WTC11 (cell line): ENCODE measurements at regions not wholly inside any gene's neighbourhood (a gene's known extent, or its start where the extent isn't known, plus 50 kb on each side); places are given as distances from the start of the nearest gene placed in this dataset.

Experiments
- ATAC-seq: fragments of 200-7000 bp; cut with Tn5 transposase; 2 replicates; pipeline ENCODE4 v1.10.0; 2021; ENCODE audit warnings: mild to moderate bottlenecking, moderate library complexity
- CTCF ChIA-PET: fragments of 300-600 bp; sonication (Branson Sonifier 250); formaldehyde crosslinking; loops from one replicate; lab custom pipeline; 2021; ENCODE audit warnings: antibody characterized with exemption; lab: Charles Lee
- POLR2A ChIA-PET: fragments of 350-600 bp; sonication (Branson Sonifier 250); formaldehyde crosslinking; loops from one replicate; lab custom pipeline; 2021; ENCODE audit warnings: antibody characterized with exemption; lab: Charles Lee
- DNase-seq: peaks from one replicate; pipeline ENCODE4 v3.0.0; 2021; ENCODE audit warnings: low spot score
- H3K27ac Mint-ChIP-seq: 2 replicates; pipeline ENCODE4 v1.8.0; 2021; ENCODE audit warnings: mixed read lengths
- H3K27me3 Mint-ChIP-seq: 2 replicates; pipeline ENCODE4 v1.8.0; 2021; ENCODE audit warnings: low read depth, mild to moderate bottlenecking, moderate library complexity, mixed read lengths
- H3K36me3 Mint-ChIP-seq: 2 replicates; pipeline ENCODE4 v1.8.0; 2021; ENCODE audit warnings: mixed read lengths
- H3K4me1 Mint-ChIP-seq: 2 replicates; pipeline ENCODE4 v1.8.0; 2022; ENCODE audit warnings: mixed read lengths
- H3K4me3 Mint-ChIP-seq: 2 replicates; pipeline ENCODE4 v1.8.0; 2021; ENCODE audit warnings: mild to moderate bottlenecking, moderate library complexity, mixed read lengths
- H3K9me3 Mint-ChIP-seq: 2 replicates; pipeline ENCODE4 v1.8.0; 2021; ENCODE audit warnings: mixed read lengths
- EMX1 ChIP-seq: fragments of 250-450 bp; sonication (Bioruptor Pico); IDR thresholded peaks from 2 replicates; pipeline ENCODE4 v1.8.0; 2021; ENCODE audit warnings: mild to moderate bottlenecking
- FOXJ3 ChIP-seq: sonication (generic); formaldehyde crosslinking; IDR thresholded peaks from 2 replicates; pipeline ENCODE4 v1.9.0; 2021; ENCODE audit warnings: missing genetic modification reagents, mild to moderate bottlenecking, borderline replicate concordance
- FOXP1 ChIP-seq: sonication (generic); formaldehyde crosslinking; IDR thresholded peaks from 2 replicates; pipeline ENCODE4 v1.8.0; 2022; ENCODE audit warnings: missing genetic modification reagents, mild to moderate bottlenecking, moderate library complexity, borderline replicate concordance
- GABPB1 ChIP-seq: sonication (generic); formaldehyde crosslinking; IDR thresholded peaks from 2 replicates; pipeline ENCODE4 v1.8.1; 2023; ENCODE audit warnings: mild to moderate bottlenecking, missing genetic modification reagents
- JAZF1 ChIP-seq: fragments of 250-450 bp; sonication (Bioruptor Pico); IDR thresholded peaks from 2 replicates; pipeline ENCODE4 v1.9.0; 2021; ENCODE audit warnings: moderate library complexity, mild to moderate bottlenecking, inconsistent platforms
- NFATC4 ChIP-seq: fragments of 250-450 bp; sonication (Bioruptor Pico); IDR thresholded peaks from 2 replicates; pipeline ENCODE4 v1.9.0; 2021; ENCODE audit warnings: mild to moderate bottlenecking
- NFYB ChIP-seq: sonication (generic); formaldehyde crosslinking; conservative IDR thresholded peaks from 2 replicates; pipeline ENCODE4 v1.8.0; 2022; ENCODE audit warnings: low read depth, missing genetic modification reagents
- SMAD3 ChIP-seq: sonication (generic); formaldehyde crosslinking; IDR thresholded peaks from 2 replicates; pipeline ENCODE4 v1.8.0; 2022; ENCODE audit warnings: missing genetic modification reagents, mild to moderate bottlenecking, borderline replicate concordance
- SMAD4 ChIP-seq: sonication (generic); formaldehyde crosslinking; IDR thresholded peaks from 2 replicates; pipeline ENCODE4 v1.8.0; 2022; ENCODE audit warnings: mild to moderate bottlenecking, missing genetic modification reagents
- TEAD4 ChIP-seq: sonication (generic); formaldehyde crosslinking; IDR thresholded peaks from 2 replicates; pipeline ENCODE4 v1.8.0; 2022; ENCODE audit warnings: mild to moderate bottlenecking, missing genetic modification reagents
- TF ChIP-seq, protein P1 (sequence below): sonication (generic); formaldehyde crosslinking; IDR thresholded peaks from 2 replicates; pipeline ENCODE4 v1.8.1; 2023; ENCODE audit warnings: mild to moderate bottlenecking, missing genetic modification reagents
- TF ChIP-seq, protein P2 (sequence below): sonication (generic); formaldehyde crosslinking; conservative IDR thresholded peaks from 2 replicates; pipeline ENCODE4 v1.8.1; 2023; ENCODE audit warnings: mild to moderate bottlenecking, low read depth, missing genetic modification reagents, moderate library complexity
- TF ChIP-seq, protein P3 (sequence below): sonication (generic); formaldehyde crosslinking; IDR thresholded peaks from 2 replicates; pipeline ENCODE4 v1.8.1; 2023; ENCODE audit warnings: mild to moderate bottlenecking, missing genetic modification reagents
- TF ChIP-seq, protein P4 (sequence below): fragments of 250-450 bp; sonication (Bioruptor Pico); IDR thresholded peaks from 2 replicates; pipeline ENCODE4 v1.9.0; 2021; ENCODE audit warnings: mild to moderate bottlenecking
- TF ChIP-seq, protein P5 (sequence below): sonication (generic); formaldehyde crosslinking; IDR thresholded peaks from 2 replicates; pipeline ENCODE4 v1.8.0; 2022; ENCODE audit warnings: mild to moderate bottlenecking, missing genetic modification reagents
- TF ChIP-seq, protein P6 (sequence below): fragments of 250-450 bp; sonication (Bioruptor Pico); IDR thresholded peaks from 2 replicates; pipeline ENCODE4 v1.9.0; 2021; ENCODE audit warnings: mild to moderate bottlenecking
- TF ChIP-seq, protein P7 (sequence below): fragments of 250-450 bp; sonication (Bioruptor Pico); conservative IDR thresholded peaks from 2 replicates; pipeline ENCODE4 v1.9.0; 2021; ENCODE audit warnings: mild to moderate bottlenecking

DNA sequence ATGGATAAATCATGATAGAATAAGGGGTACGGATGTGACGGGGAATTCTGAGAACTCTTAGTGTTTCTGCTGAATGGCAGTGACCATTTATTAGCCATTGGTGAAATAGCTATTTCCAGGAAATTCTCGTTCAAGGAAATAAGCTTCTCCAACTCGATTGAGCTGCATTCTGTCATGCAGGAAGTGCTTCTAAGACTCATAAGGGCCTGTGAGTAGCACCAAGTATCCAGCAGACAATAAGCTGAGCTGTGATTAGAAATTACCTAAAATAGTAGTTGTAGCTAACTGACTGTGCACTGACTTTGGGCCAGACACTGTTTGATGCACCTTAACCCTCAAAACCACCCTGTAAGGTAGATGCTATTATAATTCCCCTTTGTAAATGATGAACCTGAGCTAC is 107.8 kb upstream of the IRX5 start:
- CTCF ChIA-PET = no interaction called here
- no peaks in the 10 kb centered on the region for H3K27me3 Mint-ChIP-seq
- H3K4me1 Mint-ChIP-seq = peaks cover 7% of the 10 kb centered on the region
- no peak overlapping the region for H3K4me3 Mint-ChIP-seq
- peaks cover 8% of the 10 kb centered on the region; the same call in 1 of the 2 replicates for H3K9me3 Mint-ChIP-seq
- DNase-seq (no peak), ATAC-seq (no peak)
- H3K36me3 Mint-ChIP-seq = peaks cover 3% of the 10 kb centered on the region; the same call in 1 of the 2 replicates
- TF ChIP-seq NFYB (CRISPR knock-in tag) = no peak
- no peak for TF ChIP-seq EMX1
- TF ChIP-seq, protein P1, sequence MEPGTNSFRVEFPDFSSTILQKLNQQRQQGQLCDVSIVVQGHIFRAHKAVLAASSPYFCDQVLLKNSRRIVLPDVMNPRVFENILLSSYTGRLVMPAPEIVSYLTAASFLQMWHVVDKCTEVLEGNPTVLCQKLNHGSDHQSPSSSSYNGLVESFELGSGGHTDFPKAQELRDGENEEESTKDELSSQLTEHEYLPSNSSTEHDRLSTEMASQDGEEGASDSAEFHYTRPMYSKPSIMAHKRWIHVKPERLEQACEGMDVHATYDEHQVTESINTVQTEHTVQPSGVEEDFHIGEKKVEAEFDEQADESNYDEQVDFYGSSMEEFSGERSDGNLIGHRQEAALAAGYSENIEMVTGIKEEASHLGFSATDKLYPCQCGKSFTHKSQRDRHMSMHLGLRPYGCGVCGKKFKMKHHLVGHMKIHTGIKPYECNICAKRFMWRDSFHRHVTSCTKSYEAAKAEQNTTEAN (CRISPR knock-in tag) = no peak
- TF ChIP-seq, protein P2, sequence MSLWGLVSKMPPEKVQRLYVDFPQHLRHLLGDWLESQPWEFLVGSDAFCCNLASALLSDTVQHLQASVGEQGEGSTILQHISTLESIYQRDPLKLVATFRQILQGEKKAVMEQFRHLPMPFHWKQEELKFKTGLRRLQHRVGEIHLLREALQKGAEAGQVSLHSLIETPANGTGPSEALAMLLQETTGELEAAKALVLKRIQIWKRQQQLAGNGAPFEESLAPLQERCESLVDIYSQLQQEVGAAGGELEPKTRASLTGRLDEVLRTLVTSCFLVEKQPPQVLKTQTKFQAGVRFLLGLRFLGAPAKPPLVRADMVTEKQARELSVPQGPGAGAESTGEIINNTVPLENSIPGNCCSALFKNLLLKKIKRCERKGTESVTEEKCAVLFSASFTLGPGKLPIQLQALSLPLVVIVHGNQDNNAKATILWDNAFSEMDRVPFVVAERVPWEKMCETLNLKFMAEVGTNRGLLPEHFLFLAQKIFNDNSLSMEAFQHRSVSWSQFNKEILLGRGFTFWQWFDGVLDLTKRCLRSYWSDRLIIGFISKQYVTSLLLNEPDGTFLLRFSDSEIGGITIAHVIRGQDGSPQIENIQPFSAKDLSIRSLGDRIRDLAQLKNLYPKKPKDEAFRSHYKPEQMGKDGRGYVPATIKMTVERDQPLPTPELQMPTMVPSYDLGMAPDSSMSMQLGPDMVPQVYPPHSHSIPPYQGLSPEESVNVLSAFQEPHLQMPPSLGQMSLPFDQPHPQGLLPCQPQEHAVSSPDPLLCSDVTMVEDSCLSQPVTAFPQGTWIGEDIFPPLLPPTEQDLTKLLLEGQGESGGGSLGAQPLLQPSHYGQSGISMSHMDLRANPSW = no peak
- H3K27ac Mint-ChIP-seq = no peak overlapping the region
- POLR2A ChIA-PET = no interaction called here

DNA sequence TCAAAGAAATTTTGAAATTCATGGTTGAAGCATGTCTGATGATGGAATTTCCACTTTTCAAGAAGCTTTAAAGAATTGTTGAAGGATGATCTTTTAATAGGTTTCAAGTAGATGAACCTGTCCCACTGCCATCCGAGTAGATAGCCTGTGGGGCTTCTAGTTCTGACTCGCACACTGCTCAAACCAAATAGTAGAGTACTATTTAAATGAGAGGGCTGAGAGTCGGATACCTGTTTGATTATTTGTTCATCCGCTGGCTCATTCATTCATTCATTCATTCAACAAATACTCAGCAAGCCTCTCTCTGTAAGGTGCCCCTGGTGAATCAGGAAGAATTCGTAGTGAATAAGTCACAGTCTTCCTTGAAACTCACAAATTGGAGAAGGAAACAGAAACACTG is 108.2 kb upstream of the IRX5 start:
- no peak for DNase-seq
- CTCF ChIA-PET = no interaction called here
- TF ChIP-seq, protein P2 = no peak
- TF ChIP-seq, protein P3, sequence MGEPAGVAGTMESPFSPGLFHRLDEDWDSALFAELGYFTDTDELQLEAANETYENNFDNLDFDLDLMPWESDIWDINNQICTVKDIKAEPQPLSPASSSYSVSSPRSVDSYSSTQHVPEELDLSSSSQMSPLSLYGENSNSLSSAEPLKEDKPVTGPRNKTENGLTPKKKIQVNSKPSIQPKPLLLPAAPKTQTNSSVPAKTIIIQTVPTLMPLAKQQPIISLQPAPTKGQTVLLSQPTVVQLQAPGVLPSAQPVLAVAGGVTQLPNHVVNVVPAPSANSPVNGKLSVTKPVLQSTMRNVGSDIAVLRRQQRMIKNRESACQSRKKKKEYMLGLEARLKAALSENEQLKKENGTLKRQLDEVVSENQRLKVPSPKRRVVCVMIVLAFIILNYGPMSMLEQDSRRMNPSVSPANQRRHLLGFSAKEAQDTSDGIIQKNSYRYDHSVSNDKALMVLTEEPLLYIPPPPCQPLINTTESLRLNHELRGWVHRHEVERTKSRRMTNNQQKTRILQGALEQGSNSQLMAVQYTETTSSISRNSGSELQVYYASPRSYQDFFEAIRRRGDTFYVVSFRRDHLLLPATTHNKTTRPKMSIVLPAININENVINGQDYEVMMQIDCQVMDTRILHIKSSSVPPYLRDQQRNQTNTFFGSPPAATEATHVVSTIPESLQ (CRISPR knock-in tag) = no peak
- TF ChIP-seq SMAD3 (CRISPR knock-in tag) (no peak), TEAD4 (CRISPR knock-in tag) (no peak), FOXP1 (CRISPR knock-in tag) (no peak), GABPB1 (CRISPR knock-in tag) (no peak), FOXJ3 (CRISPR knock-in tag) (no peak), SMAD4 (CRISPR knock-in tag) (no peak), JAZF1 (CRISPR knock-in tag) (no peak), NFATC4 (CRISPR knock-in tag) (no peak)
- TF ChIP-seq, protein P4, sequence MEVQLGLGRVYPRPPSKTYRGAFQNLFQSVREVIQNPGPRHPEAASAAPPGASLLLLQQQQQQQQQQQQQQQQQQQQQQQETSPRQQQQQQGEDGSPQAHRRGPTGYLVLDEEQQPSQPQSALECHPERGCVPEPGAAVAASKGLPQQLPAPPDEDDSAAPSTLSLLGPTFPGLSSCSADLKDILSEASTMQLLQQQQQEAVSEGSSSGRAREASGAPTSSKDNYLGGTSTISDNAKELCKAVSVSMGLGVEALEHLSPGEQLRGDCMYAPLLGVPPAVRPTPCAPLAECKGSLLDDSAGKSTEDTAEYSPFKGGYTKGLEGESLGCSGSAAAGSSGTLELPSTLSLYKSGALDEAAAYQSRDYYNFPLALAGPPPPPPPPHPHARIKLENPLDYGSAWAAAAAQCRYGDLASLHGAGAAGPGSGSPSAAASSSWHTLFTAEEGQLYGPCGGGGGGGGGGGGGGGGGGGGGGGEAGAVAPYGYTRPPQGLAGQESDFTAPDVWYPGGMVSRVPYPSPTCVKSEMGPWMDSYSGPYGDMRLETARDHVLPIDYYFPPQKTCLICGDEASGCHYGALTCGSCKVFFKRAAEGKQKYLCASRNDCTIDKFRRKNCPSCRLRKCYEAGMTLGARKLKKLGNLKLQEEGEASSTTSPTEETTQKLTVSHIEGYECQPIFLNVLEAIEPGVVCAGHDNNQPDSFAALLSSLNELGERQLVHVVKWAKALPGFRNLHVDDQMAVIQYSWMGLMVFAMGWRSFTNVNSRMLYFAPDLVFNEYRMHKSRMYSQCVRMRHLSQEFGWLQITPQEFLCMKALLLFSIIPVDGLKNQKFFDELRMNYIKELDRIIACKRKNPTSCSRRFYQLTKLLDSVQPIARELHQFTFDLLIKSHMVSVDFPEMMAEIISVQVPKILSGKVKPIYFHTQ (CRISPR knock-in tag) = no peak
- TF ChIP-seq, protein P5, sequence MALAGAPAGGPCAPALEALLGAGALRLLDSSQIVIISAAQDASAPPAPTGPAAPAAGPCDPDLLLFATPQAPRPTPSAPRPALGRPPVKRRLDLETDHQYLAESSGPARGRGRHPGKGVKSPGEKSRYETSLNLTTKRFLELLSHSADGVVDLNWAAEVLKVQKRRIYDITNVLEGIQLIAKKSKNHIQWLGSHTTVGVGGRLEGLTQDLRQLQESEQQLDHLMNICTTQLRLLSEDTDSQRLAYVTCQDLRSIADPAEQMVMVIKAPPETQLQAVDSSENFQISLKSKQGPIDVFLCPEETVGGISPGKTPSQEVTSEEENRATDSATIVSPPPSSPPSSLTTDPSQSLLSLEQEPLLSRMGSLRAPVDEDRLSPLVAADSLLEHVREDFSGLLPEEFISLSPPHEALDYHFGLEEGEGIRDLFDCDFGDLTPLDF = no peak
- TF ChIP-seq, protein P6, sequence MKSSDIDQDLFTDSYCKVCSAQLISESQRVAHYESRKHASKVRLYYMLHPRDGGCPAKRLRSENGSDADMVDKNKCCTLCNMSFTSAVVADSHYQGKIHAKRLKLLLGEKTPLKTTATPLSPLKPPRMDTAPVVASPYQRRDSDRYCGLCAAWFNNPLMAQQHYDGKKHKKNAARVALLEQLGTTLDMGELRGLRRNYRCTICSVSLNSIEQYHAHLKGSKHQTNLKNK = no peak
- TF ChIP-seq, protein P7, sequence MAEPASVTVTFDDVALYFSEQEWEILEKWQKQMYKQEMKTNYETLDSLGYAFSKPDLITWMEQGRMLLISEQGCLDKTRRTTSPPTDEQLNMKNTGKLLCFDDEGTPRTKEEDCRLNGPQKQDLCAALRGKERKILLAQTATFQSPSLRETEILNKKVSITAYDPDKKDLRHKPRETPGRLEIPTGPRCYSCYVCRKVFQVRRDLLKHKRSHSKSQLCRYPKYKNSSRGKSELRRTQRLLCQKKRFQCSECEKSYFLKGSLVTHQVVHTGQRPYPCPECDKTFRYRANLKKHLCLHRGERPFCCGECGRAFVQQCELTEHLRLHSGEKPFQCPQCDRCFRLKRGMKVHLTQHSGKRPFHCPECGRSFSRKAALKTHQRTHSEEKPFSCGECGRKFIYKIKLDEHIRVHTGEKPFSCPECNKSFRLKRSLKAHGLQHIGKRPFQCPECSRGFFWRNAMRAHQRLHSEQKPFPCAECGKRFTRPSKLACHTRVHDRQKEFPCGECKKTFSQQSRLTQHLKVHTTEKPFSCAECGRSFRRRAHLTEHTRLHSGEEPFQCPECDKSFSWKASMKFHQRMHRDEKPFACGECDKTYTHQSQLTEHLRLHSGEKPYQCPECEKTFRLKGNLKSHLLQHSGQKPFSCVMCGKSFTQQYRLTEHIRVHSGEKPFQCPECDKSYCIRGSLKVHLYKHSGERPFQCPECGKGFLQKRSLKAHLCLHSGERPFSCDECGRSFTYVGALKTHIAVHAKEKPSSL = no peak
- TF ChIP-seq, all 79 proteins: peak for 0
- peaks cover 11% of the 10 kb centered on the region for H3K4me1 Mint-ChIP-seq
- POLR2A ChIA-PET = no interaction called here
- no peaks in the 10 kb centered on the region for H3K27me3 Mint-ChIP-seq
- no peak overlapping the region for H3K4me3 Mint-ChIP-seq
- no peak for ATAC-seq
- peaks cover 3% of the 10 kb centered on the region; the same call in 1 of the 2 replicates for H3K36me3 Mint-ChIP-seq
- no peak overlapping the region for H3K27ac Mint-ChIP-seq
- H3K9me3 Mint-ChIP-seq = peaks cover 8% of the 10 kb centered on the region; the same call in 1 of the 2 replicates
